Mesothelial cell of epicardium (in vitro differentiated cells): ENCODE measurements at regions not wholly inside any gene's neighbourhood (a gene's known extent, or its start where the extent isn't known, plus 50 kb on each side); places are given as distances from the start of the nearest gene placed in this dataset.

ENCODE experiments used
- DNase-seq, 2 experiments: peaks; one replicate each; pipeline ENCODE4 v3.0.0; 2021; ENCODE audit warnings: low spot score in 2 of 2; ENCODE audit not compliant: unreplicated experiment in 2 of 2
- H3K27ac Mint-ChIP-seq: 2 replicates; pipeline ENCODE4 v1.8.0; 2021; ENCODE audit warnings: mixed read lengths
- H3K27me3 Mint-ChIP-seq: 2 replicates; pipeline ENCODE4 v1.8.0; 2021; ENCODE audit warnings: low read depth, mixed read lengths
- H3K36me3 Mint-ChIP-seq: 2 replicates; pipeline ENCODE4 v1.8.0; 2021; ENCODE audit warnings: mixed read lengths
- H3K4me1 Mint-ChIP-seq: 2 replicates; pipeline ENCODE4 v1.8.0; 2021; ENCODE audit warnings: mixed read lengths
- H3K4me3 Mint-ChIP-seq: 2 replicates; pipeline ENCODE4 v1.8.0; 2021; ENCODE audit warnings: mild to moderate bottlenecking, moderate library complexity, mixed read lengths
- H3K9me3 Mint-ChIP-seq: 2 replicates; pipeline ENCODE4 v1.8.0; 2021; ENCODE audit warnings: mixed read lengths
- CTCF ChIP-seq: fragments of 200-600 bp; sonication (generic); IDR thresholded peaks from one replicate; pipeline ENCODE4 v1.5.0; 2021; ENCODE audit warnings: antibody characterized with exemption; ENCODE audit not compliant: unreplicated experiment

GRCh38 chr4:10983885-10984640 is 299.5 kb upstream of the CLNK start:
- no peaks in the 10 kb centered on the region for H3K27me3 Mint-ChIP-seq
- H3K4me1 Mint-ChIP-seq, result peaks cover 29% of the 10 kb centered on the region
- H3K9me3 Mint-ChIP-seq, result peaks cover 10% of the 10 kb centered on the region
- H3K27ac Mint-ChIP-seq, result no peak overlapping the region
- H3K36me3 Mint-ChIP-seq, result no peaks in the 10 kb centered on the region
- no peak for DNase-seq
- TF ChIP-seq CTCF, result no peak
- no peak overlapping the region for H3K4me3 Mint-ChIP-seq

GRCh38 chr4:10983268-10983667 is 298.7 kb upstream of the CLNK start:
- Mint-ChIP-seq H3K4me1 (peaks cover 29% of the 10 kb centered on the region), H3K27ac (no peak overlapping the region), H3K4me3 (no peak overlapping the region), H3K36me3 (no peaks in the 10 kb centered on the region), H3K9me3 (peaks cover 3% of the 10 kb centered on the region), H3K27me3 (no peaks in the 10 kb centered on the region)
- TF ChIP-seq CTCF, result no peak
- no peak for DNase-seq

GRCh38 chr4:10982305-10982704 is 297.7 kb upstream of the CLNK start:
- no peaks in the 10 kb centered on the region for H3K27me3 Mint-ChIP-seq
- no peaks in the 10 kb centered on the region for H3K9me3 Mint-ChIP-seq
- no peak overlapping the region for H3K4me3 Mint-ChIP-seq
- H3K4me1 Mint-ChIP-seq, result peaks cover 29% of the 10 kb centered on the region
- no peak for TF ChIP-seq CTCF
- no peaks in the 10 kb centered on the region for H3K36me3 Mint-ChIP-seq
- no peak for DNase-seq
- no peak overlapping the region for H3K27ac Mint-ChIP-seq

- DNase-seq, result no peak
- Mint-ChIP-seq H3K36me3 (no peaks in the 10 kb centered on the region), H3K9me3 (no peaks in the 10 kb centered on the region), H3K4me3 (no peak overlapping the region), H3K27ac (no peak overlapping the region), H3K27me3 (no peaks in the 10 kb centered on the region), H3K4me1 (peaks cover 29% of the 10 kb centered on the region)
- TF ChIP-seq CTCF, result no peak
These were observed 297.0 kb upstream of the CLNK start for GRCh38 chr4:10981576-10981975.

GRCh38 chr4:10981096-10981495 is 296.5 kb upstream of the CLNK start:
- Mint-ChIP-seq H3K9me3 (no peaks in the 10 kb centered on the region), H3K27me3 (no peaks in the 10 kb centered on the region), H3K27ac (no peak overlapping the region), H3K4me1 (peaks cover 29% of the 10 kb centered on the region), H3K4me3 (no peak overlapping the region), H3K36me3 (no peaks in the 10 kb centered on the region)
- no peak for DNase-seq
- no peak for TF ChIP-seq CTCF

GRCh38 chr4:10979032-10979431 is 294.5 kb upstream of the CLNK start:
- Mint-ChIP-seq H3K9me3 (no peaks in the 10 kb centered on the region), H3K4me3 (no peak overlapping the region), H3K4me1 (peaks cover 20% of the 10 kb centered on the region), H3K36me3 (no peaks in the 10 kb centered on the region), H3K27ac (no peak overlapping the region), H3K27me3 (no peaks in the 10 kb centered on the region)
- TF ChIP-seq CTCF, result no peak
- no peak for DNase-seq
